GM23338 (cell line): ENCODE measurements at regions not wholly inside any gene's neighbourhood (a gene's known extent, or its start where the extent isn't known, plus 50 kb on each side); places are given as distances from the start of the nearest gene placed in this dataset.

Experiments used
- ATAC-seq: fragments of 200-7000 bp; cut with Tn5 transposase; 3 replicates; pipeline ENCODE4 v1.9.1; 2020
- DNase-seq: peaks from one replicate; pipeline ENCODE4 v3.0.0-alpha.2; 2015; ENCODE audit warnings: low spot score
- H2AFZ ChIP-seq: fragments of 200-600 bp; sonication (generic); 2 replicates; pipeline ENCODE4 v1.8.0; 2016; ENCODE audit warnings: antibody characterized with exemption, mild to moderate bottlenecking, moderate library complexity
- H3F3A ChIP-seq: fragments of 200-600 bp; sonication (generic); replicated peaks from 2 replicates; pipeline ENCODE4 v1.8.0; 2017; ENCODE audit warnings: antibody characterized with exemption, mixed run types, low read depth
- H3K27ac ChIP-seq: fragments of 200-600 bp; sonication (generic); 2 replicates; pipeline ENCODE4 v1.6.1; 2016; ENCODE audit warnings: low read depth
- H3K27me3 ChIP-seq: fragments of 200-600 bp; sonication (generic); 2 replicates; pipeline ENCODE4 v1.8.0; 2016; ENCODE audit warnings: mild to moderate bottlenecking, mixed run types, moderate library complexity; ENCODE audit not compliant: insufficient read depth
- H3K36me3 ChIP-seq: fragments of 200-600 bp; sonication (generic); 2 replicates; pipeline ENCODE4 v1.8.0; 2016; ENCODE audit warnings: mild to moderate bottlenecking; ENCODE audit not compliant: insufficient read depth
- H3K4me1 ChIP-seq: fragments of 200-600 bp; sonication (generic); 2 replicates; pipeline ENCODE4 v1.8.0; 2016; ENCODE audit warnings: mild to moderate bottlenecking, moderate library complexity; ENCODE audit not compliant: insufficient read depth
- H3K4me2 ChIP-seq: fragments of 200-600 bp; sonication (generic); 2 replicates; pipeline ENCODE4 v1.7.1; 2017; ENCODE audit warnings: mixed run types
- H3K4me3 ChIP-seq: fragments of 200-600 bp; sonication (generic); 2 replicates; pipeline ENCODE4 v1.6.1; 2016; ENCODE audit warnings: mixed run types
- H3K79me2 ChIP-seq: fragments of 200-600 bp; sonication (generic); replicated peaks from 2 replicates; pipeline ENCODE4 v1.8.0; 2017; ENCODE audit warnings: mild to moderate bottlenecking; ENCODE audit not compliant: insufficient read depth
- H3K9me2 ChIP-seq: fragments of 200-600 bp; sonication (generic); 2 replicates; pipeline ENCODE4 v1.8.0; 2017; ENCODE audit not compliant: insufficient read depth
- H4K20me1 ChIP-seq: fragments of 200-600 bp; sonication (generic); replicated peaks from 2 replicates; pipeline ENCODE4 v1.8.0; 2017; ENCODE audit warnings: mild to moderate bottlenecking; ENCODE audit not compliant: insufficient read depth
- H3K27ac Mint-ChIP-seq: 2 replicates; pipeline ENCODE4 v1.8.0; 2020; ENCODE audit warnings: inconsistent platforms, mild to moderate bottlenecking, moderate library complexity, mixed read lengths
- H3K27me3 Mint-ChIP-seq: 3 replicates; pipeline ENCODE4 v1.8.0; 2022; ENCODE audit warnings: low read depth, mild to moderate bottlenecking, moderate library complexity, mixed read lengths, inconsistent platforms; ENCODE audit not compliant: insufficient read depth, poor library complexity
- H3K36me3 Mint-ChIP-seq: 3 replicates; pipeline ENCODE4 v1.8.0; 2021; ENCODE audit warnings: low read depth, mild to moderate bottlenecking, inconsistent platforms, moderate library complexity, mixed read lengths
- H3K4me1 Mint-ChIP-seq: 3 replicates; pipeline ENCODE4 v1.8.0; 2020; ENCODE audit warnings: mild to moderate bottlenecking, inconsistent platforms, mixed read lengths
- H3K4me3 Mint-ChIP-seq: 3 replicates; pipeline ENCODE4 v1.8.0; 2021; ENCODE audit warnings: moderate library complexity, mild to moderate bottlenecking, inconsistent platforms, mixed read lengths
- H3K9me3 Mint-ChIP-seq: 3 replicates; pipeline ENCODE4 v1.8.0; 2020; ENCODE audit warnings: moderate library complexity, mild to moderate bottlenecking, inconsistent platforms, mixed read lengths
- CREB1 ChIP-seq: fragments of 250-450 bp; sonication (Bioruptor Pico); IDR thresholded peaks from 2 replicates; pipeline ENCODE4 v1.5.0; 2020; ENCODE audit warnings: low read depth, mild to moderate bottlenecking, moderate library complexity
- CTCF ChIP-seq, 2 experiments: fragments of 200-600 bp in 1 of 2; sonication (generic) in 1 of 2; conservative IDR thresholded peaks; 2 replicates each; pipeline versions ENCODE4 v1.5.1 to v1.6.1; 2016 to 2017; ENCODE audit warnings: antibody characterized with exemption in 2 of 2, low read depth in 2 of 2, mild to moderate bottlenecking in 2 of 2, moderate library complexity in 1 of 2
- EZH2 ChIP-seq: fragments of 200-600 bp; sonication (generic); IDR thresholded peaks from one replicate; pipeline ENCODE4 v1.8.0; 2017; ENCODE audit warnings: antibody characterized with exemption, mild to moderate bottlenecking, low read depth; ENCODE audit not compliant: unreplicated experiment
- EZH2phosphoT487 ChIP-seq: fragments of 200-600 bp; sonication (generic); IDR thresholded peaks from one replicate; pipeline ENCODE4 v1.8.1; 2018; ENCODE audit warnings: antibody characterized with exemption; ENCODE audit not compliant: unreplicated experiment
- JUNB ChIP-seq: IDR thresholded peaks from one replicate; pipeline ENCODE4 v1.6.1; 2016; ENCODE audit warnings: antibody characterized with exemption; ENCODE audit not compliant: unreplicated experiment
- NANOG ChIP-seq: IDR thresholded peaks from 2 replicates; pipeline ENCODE4 v1.6.1; 2016; ENCODE audit warnings: antibody characterized with exemption, borderline replicate concordance
- POLR2AphosphoS5 ChIP-seq: IDR thresholded peaks from 2 replicates; pipeline ENCODE4 v1.6.1; 2016; ENCODE audit warnings: antibody characterized with exemption, low read depth
- STAT1 ChIP-seq: IDR thresholded peaks from one replicate; pipeline ENCODE4 v1.6.1; 2016; ENCODE audit warnings: antibody characterized with exemption; ENCODE audit not compliant: unreplicated experiment
- ZNF114 ChIP-seq: fragments of 250-450 bp; sonication (Bioruptor Pico); IDR thresholded peaks from 2 replicates; pipeline ENCODE4 v1.5.0; 2020; ENCODE audit warnings: mild to moderate bottlenecking, moderate library complexity
- ZNF331 ChIP-seq: fragments of 250-450 bp; sonication (Bioruptor Pico); IDR thresholded peaks from 2 replicates; pipeline ENCODE4 v1.5.0; 2020; ENCODE audit warnings: low read depth, mild to moderate bottlenecking, moderate library complexity
- ZNF462 ChIP-seq: fragments of 250-450 bp; sonication (Bioruptor Pico); IDR thresholded peaks from 2 replicates; pipeline ENCODE4 v1.5.0; 2020; ENCODE audit warnings: mild to moderate bottlenecking, moderate library complexity
- TF ChIP-seq, protein P1 (sequence below): IDR thresholded peaks from one replicate; pipeline ENCODE4 v1.6.1; 2018; ENCODE audit warnings: antibody characterized with exemption; ENCODE audit not compliant: unreplicated experiment
- TF ChIP-seq, protein P2 (sequence below): IDR thresholded peaks from 2 replicates; pipeline ENCODE4 v1.6.1; 2016; ENCODE audit warnings: antibody characterized with exemption

DNA sequence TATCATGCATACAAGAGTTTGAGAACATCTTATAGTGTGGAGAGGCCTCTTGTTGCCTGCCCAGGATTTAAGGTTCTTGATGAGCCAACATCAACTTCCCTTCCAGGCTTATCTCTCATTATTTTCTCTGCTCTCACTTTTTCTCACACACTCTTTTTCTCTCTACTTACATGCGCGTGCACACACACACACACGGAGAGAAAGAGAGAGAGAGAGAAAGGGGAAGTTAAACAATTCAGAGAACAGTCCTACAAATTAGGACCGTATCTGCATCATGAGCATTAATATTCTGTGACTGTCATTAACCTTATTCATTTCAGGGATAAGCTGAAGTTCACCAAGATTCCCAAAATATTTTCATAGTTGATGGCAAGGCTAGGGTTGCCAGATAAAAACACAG, 269.0 kb downstream of the ZNF621 start:
- no peaks in the 10 kb centered on the region; the same call in 2 of the 3 replicates for H3K9me3 Mint-ChIP-seq

More for the DNA sequence above, 269.0 kb downstream of the ZNF621 start:
- peaks cover 7% of the 10 kb centered on the region for H3K27me3 Mint-ChIP-seq
- no peak for TF ChIP-seq ZNF114 (CRISPR knock-in tag)
- no peak for TF ChIP-seq CTCF (conservative IDR thresholded peaks at IDR 0.05; ENCODE audit: low read depth in 2 of 2)
- TF ChIP-seq EZH2, result no peak
- no peak for TF ChIP-seq JUNB
- no peak for TF ChIP-seq STAT1
- TF ChIP-seq, protein P1, sequence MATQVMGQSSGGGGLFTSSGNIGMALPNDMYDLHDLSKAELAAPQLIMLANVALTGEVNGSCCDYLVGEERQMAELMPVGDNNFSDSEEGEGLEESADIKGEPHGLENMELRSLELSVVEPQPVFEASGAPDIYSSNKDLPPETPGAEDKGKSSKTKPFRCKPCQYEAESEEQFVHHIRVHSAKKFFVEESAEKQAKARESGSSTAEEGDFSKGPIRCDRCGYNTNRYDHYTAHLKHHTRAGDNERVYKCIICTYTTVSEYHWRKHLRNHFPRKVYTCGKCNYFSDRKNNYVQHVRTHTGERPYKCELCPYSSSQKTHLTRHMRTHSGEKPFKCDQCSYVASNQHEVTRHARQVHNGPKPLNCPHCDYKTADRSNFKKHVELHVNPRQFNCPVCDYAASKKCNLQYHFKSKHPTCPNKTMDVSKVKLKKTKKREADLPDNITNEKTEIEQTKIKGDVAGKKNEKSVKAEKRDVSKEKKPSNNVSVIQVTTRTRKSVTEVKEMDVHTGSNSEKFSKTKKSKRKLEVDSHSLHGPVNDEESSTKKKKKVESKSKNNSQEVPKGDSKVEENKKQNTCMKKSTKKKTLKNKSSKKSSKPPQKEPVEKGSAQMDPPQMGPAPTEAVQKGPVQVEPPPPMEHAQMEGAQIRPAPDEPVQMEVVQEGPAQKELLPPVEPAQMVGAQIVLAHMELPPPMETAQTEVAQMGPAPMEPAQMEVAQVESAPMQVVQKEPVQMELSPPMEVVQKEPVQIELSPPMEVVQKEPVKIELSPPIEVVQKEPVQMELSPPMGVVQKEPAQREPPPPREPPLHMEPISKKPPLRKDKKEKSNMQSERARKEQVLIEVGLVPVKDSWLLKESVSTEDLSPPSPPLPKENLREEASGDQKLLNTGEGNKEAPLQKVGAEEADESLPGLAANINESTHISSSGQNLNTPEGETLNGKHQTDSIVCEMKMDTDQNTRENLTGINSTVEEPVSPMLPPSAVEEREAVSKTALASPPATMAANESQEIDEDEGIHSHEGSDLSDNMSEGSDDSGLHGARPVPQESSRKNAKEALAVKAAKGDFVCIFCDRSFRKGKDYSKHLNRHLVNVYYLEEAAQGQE, result no peak
- no peak for TF ChIP-seq CREB1
- TF ChIP-seq EZH2phosphoT487, result no peak
- TF ChIP-seq, protein P2, sequence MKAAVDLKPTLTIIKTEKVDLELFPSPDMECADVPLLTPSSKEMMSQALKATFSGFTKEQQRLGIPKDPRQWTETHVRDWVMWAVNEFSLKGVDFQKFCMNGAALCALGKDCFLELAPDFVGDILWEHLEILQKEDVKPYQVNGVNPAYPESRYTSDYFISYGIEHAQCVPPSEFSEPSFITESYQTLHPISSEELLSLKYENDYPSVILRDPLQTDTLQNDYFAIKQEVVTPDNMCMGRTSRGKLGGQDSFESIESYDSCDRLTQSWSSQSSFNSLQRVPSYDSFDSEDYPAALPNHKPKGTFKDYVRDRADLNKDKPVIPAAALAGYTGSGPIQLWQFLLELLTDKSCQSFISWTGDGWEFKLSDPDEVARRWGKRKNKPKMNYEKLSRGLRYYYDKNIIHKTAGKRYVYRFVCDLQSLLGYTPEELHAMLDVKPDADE, result no peak
- TF ChIP-seq POLR2AphosphoS5, result no peak
- no peak for TF ChIP-seq ZNF331 (CRISPR knock-in tag)
- no peak for TF ChIP-seq NANOG
- TF ChIP-seq ZNF462 (CRISPR knock-in tag), result no peak
- peaks cover 17% of the 10 kb centered on the region for H3K9me2 ChIP-seq
- no peak overlapping the region for H3K27ac Mint-ChIP-seq
- no peaks in the 10 kb centered on the region for H3K36me3 Mint-ChIP-seq
- H3K27me3 ChIP-seq, result no peaks in the 10 kb centered on the region
- no peaks in the 10 kb centered on the region for H3K4me1 ChIP-seq
- H2AFZ ChIP-seq, result no peak overlapping the region
- no peak overlapping the region for H3K4me3 ChIP-seq
- no peak overlapping the region for H3K4me2 ChIP-seq
- H3K4me1 Mint-ChIP-seq, result no peaks in the 10 kb centered on the region; the same call in 2 of the 3 replicates
- no peak overlapping the region for H3K27ac ChIP-seq
- no peaks in the 10 kb centered on the region for H3F3A ChIP-seq
- no peak overlapping the region for H3K4me3 Mint-ChIP-seq
- H3K36me3 ChIP-seq, result no peaks in the 10 kb centered on the region
- DNase-seq (no peak), ATAC-seq (no peak)
- no peaks in the 10 kb centered on the region for H4K20me1 ChIP-seq
- no peaks in the 10 kb centered on the region for H3K79me2 ChIP-seq
